GM23248 (cell line): ENCODE measurements at regions not wholly inside any gene's neighbourhood (a gene's known extent, or its start where the extent isn't known, plus 50 kb on each side); places are given as distances from the start of the nearest gene placed in this dataset.

Experiments
- DNase-seq: peaks from one replicate; pipeline ENCODE4 v3.0.0-alpha.2; 2015
- H2AFZ ChIP-seq: fragments of 200-600 bp; sonication (generic); 2 replicates; pipeline ENCODE4 v1.6.1; 2016; ENCODE audit warnings: antibody characterized with exemption
- H3F3A ChIP-seq: fragments of 200-600 bp; sonication (generic); 2 replicates; pipeline ENCODE4 v1.6.1; 2016; ENCODE audit warnings: mild to moderate bottlenecking, antibody characterized with exemption, mixed run types; ENCODE audit not compliant: insufficient read depth
- H3K27ac ChIP-seq: fragments of 200-600 bp; sonication (generic); 2 replicates; pipeline ENCODE4 v1.5.1; 2016; ENCODE audit warnings: mild to moderate bottlenecking
- H3K27me3 ChIP-seq: fragments of 200-600 bp; sonication (generic); replicated peaks from 2 replicates; pipeline ENCODE4 v1.6.1; 2016; ENCODE audit warnings: mild to moderate bottlenecking; ENCODE audit not compliant: insufficient read depth
- H3K36me3 ChIP-seq: fragments of 200-600 bp; sonication (generic); 2 replicates; pipeline ENCODE4 v1.6.1; 2016; ENCODE audit warnings: low read depth, mild to moderate bottlenecking
- H3K4me1 ChIP-seq: fragments of 200-600 bp; sonication (generic); 2 replicates; pipeline ENCODE4 v1.6.1; 2016; ENCODE audit warnings: mild to moderate bottlenecking; ENCODE audit not compliant: insufficient read depth
- H3K4me2 ChIP-seq: fragments of 200-600 bp; sonication (generic); one replicate; pipeline ENCODE4 v1.6.1; 2016; ENCODE audit warnings: mild to moderate bottlenecking; ENCODE audit not compliant: unreplicated experiment
- H3K4me3 ChIP-seq: fragments of 200-600 bp; sonication (generic); 2 replicates; pipeline ENCODE4 v1.5.1; 2016; ENCODE audit warnings: mild to moderate bottlenecking
- H3K79me2 ChIP-seq: fragments of 200-600 bp; sonication (generic); 2 replicates; pipeline ENCODE4 v1.6.1; 2016; ENCODE audit warnings: mild to moderate bottlenecking; ENCODE audit not compliant: insufficient read depth
- H3K9ac ChIP-seq: fragments of 200-600 bp; sonication (generic); 2 replicates; pipeline ENCODE4 v1.6.1; 2016; ENCODE audit warnings: mild to moderate bottlenecking
- H3K9me2 ChIP-seq: fragments of 200-600 bp; sonication (generic); 2 replicates; pipeline ENCODE4 v1.6.1; 2016; ENCODE audit warnings: mixed run types, mild to moderate bottlenecking, moderate library complexity; ENCODE audit not compliant: insufficient read depth
- H3K9me3 ChIP-seq: fragments of 200-600 bp; sonication (generic); one replicate; pipeline ENCODE4 v1.6.1; 2017; ENCODE audit warnings: low read depth
- H4K20me1 ChIP-seq: fragments of 200-600 bp; sonication (generic); 2 replicates; pipeline ENCODE4 v1.6.0; 2016; ENCODE audit not compliant: insufficient read depth
- EZH2 ChIP-seq: fragments of 200-600 bp; sonication (generic); IDR thresholded peaks from 2 replicates; pipeline ENCODE4 v1.6.1; 2018; ENCODE audit warnings: antibody characterized with exemption, mild to moderate bottlenecking; ENCODE audit not compliant: insufficient read depth, poor library complexity, severe bottlenecking
- EZH2phosphoT487 ChIP-seq: fragments of 200-600 bp; sonication (generic); IDR thresholded peaks from 2 replicates; pipeline ENCODE4 v1.6.1; 2018; ENCODE audit warnings: antibody characterized with exemption, moderate library complexity, mild to moderate bottlenecking, low read depth; ENCODE audit not compliant: insufficient read depth
- WGBS, 2 experiments: methylation state at CpG; one replicate each; pipeline ENCODE4 v1.1.6; 2015 to 2017; ENCODE audit warnings: low lambda C conversion rate in 2 of 2, low coverage in 1 of 2; ENCODE audit errors: missing lambda C conversion rate in 2 of 2; 5-methylcytosine and 5-hydroxymethylcytosine counted together
- in situ Hi-C: fragments of 300-500 bp; cut with MboI; formaldehyde crosslinking; loops from 2 replicates; pipeline ENCODE4 v1.15.0; 2020

- H3F3A ChIP-seq = no peaks in the 10 kb centered on the region
- H3K9me3 ChIP-seq = no peaks in the 10 kb centered on the region
- TF ChIP-seq EZH2phosphoT487 = no peak
- TF ChIP-seq EZH2 = no peak
- no peak overlapping the region for H3K27ac ChIP-seq
- H3K79me2 ChIP-seq = no peaks in the 10 kb centered on the region
- H3K27me3 ChIP-seq = no peaks in the 10 kb centered on the region
- WGBS, 2 experiments = 43 to 50% methylated on average over 3 of the region's 3 CpGs
- H3K4me1 ChIP-seq = no peaks in the 10 kb centered on the region
- no peak overlapping the region for H3K4me3 ChIP-seq
- H2AFZ ChIP-seq = no peak overlapping the region
- no peak overlapping the region for H3K4me2 ChIP-seq
- no peak for DNase-seq
- in situ Hi-C loops = no loop called here
- no peaks in the 10 kb centered on the region for H3K36me3 ChIP-seq
- H3K9ac ChIP-seq = no peak overlapping the region
- H3K9me2 ChIP-seq = no peaks in the 10 kb centered on the region
- H4K20me1 ChIP-seq = no peaks in the 10 kb centered on the region
Observed at GRCh38 chr17:15891318-15891717, 53.6 kb upstream of the ADORA2B start.

GRCh38 chr17:15892244-15892643 is 52.7 kb upstream of the ADORA2B start:
- Histone ChIP-seq H3K9ac (no peak overlapping the region), H3K27me3 (no peaks in the 10 kb centered on the region), H3K9me3 (no peaks in the 10 kb centered on the region), H3K4me3 (no peak overlapping the region), H3K4me1 (no peaks in the 10 kb centered on the region), H3K36me3 (no peaks in the 10 kb centered on the region), H4K20me1 (no peaks in the 10 kb centered on the region), H3K27ac (no peak overlapping the region), H3K4me2 (no peak overlapping the region), H3K9me2 (no peaks in the 10 kb centered on the region), H2AFZ (no peak overlapping the region), H3K79me2 (no peaks in the 10 kb centered on the region), H3F3A (no peaks in the 10 kb centered on the region)
- 79 to 80% methylated on average over 10 of the region's 10 CpGs for WGBS, 2 experiments
- no peak for DNase-seq
- TF ChIP-seq EZH2 = no peak
- TF ChIP-seq EZH2phosphoT487 = no peak
- in situ Hi-C loops = no loop called here

GRCh38 chr17:15892731-15893657 is 51.9 kb upstream of the ADORA2B start:
- Histone ChIP-seq H3K27me3 (no peaks in the 10 kb centered on the region), H3K4me1 (no peaks in the 10 kb centered on the region), H3F3A (no peaks in the 10 kb centered on the region), H3K36me3 (no peaks in the 10 kb centered on the region), H3K79me2 (no peaks in the 10 kb centered on the region), H3K4me3 (no peak overlapping the region), H2AFZ (no peak overlapping the region), H4K20me1 (no peaks in the 10 kb centered on the region), H3K4me2 (no peak overlapping the region), H3K9ac (no peak overlapping the region), H3K27ac (no peak overlapping the region), H3K9me2 (no peaks in the 10 kb centered on the region), H3K9me3 (no peaks in the 10 kb centered on the region)
- DNase-seq = peak; percentile 29
- WGBS, 2 experiments = 59 to 69% methylated on average over 9 of the region's 9 CpGs
- in situ Hi-C loops = no loop called here
- TF ChIP-seq EZH2 = no peak
- TF ChIP-seq EZH2phosphoT487 = no peak

- Histone ChIP-seq H3K27me3 (no peaks in the 10 kb centered on the region), H3K4me2 (no peak overlapping the region), H2AFZ (no peak overlapping the region), H3K9ac (no peak overlapping the region), H3K4me3 (no peak overlapping the region), H4K20me1 (no peaks in the 10 kb centered on the region), H3K9me2 (no peaks in the 10 kb centered on the region), H3K79me2 (no peaks in the 10 kb centered on the region), H3K36me3 (no peaks in the 10 kb centered on the region), H3K4me1 (no peaks in the 10 kb centered on the region), H3K9me3 (no peaks in the 10 kb centered on the region), H3F3A (no peaks in the 10 kb centered on the region), H3K27ac (no peak overlapping the region)
- 73 to 88% methylated on average over 2 of the region's 2 CpGs for WGBS, 2 experiments
- in situ Hi-C loops = no loop called here
- no peak for TF ChIP-seq EZH2
- no peak for TF ChIP-seq EZH2phosphoT487
- no peak for DNase-seq
Observed at GRCh38 chr17:15893658-15894024, 51.3 kb upstream of the ADORA2B start.
